Liver (tissue), 7 donors: ENCODE measurements at regions not wholly inside any gene's neighbourhood (a gene's known extent, or its start where the extent isn't known, plus 50 kb on each side); places are given as distances from the start of the nearest gene placed in this dataset.

Source experiments
- DNase-seq: peaks from one replicate; pipeline ENCODE4 v3.0.0-alpha.2; 2017; ENCODE audit warnings: low spot score
- H3K27ac ChIP-seq, 2 donors: one replicate each; pipeline ENCODE4 v1.7.0; 2013; ENCODE audit warnings: inconsistent platforms in 2 of 2, low read length in 2 of 2, control low read depth in 1 of 2, low read depth in 1 of 2, mild to moderate bottlenecking in 1 of 2
- H3K27me3 ChIP-seq, 4 donors: one replicate each; pipeline versions ENCODE4 v1.6.1 to v1.7.0; 2013; ENCODE audit warnings: low read length in 3 of 4, inconsistent platforms in 1 of 4, mild to moderate bottlenecking in 1 of 4, moderate library complexity in 1 of 4; ENCODE audit not compliant: control insufficient read depth in 4 of 4, insufficient read depth in 4 of 4
- H3K36me3 ChIP-seq, 4 donors: one replicate each; pipeline versions ENCODE4 v1.6.1 to v1.7.0; 2013; ENCODE audit warnings: low read length in 3 of 4, mild to moderate bottlenecking in 3 of 4, low read depth in 1 of 4, moderate library complexity in 1 of 4; ENCODE audit not compliant: control insufficient read depth in 4 of 4, insufficient read depth in 3 of 4
- H3K4me1 ChIP-seq, 4 donors: one replicate each; pipeline versions ENCODE4 v1.6.1 to v1.7.0; 2013; ENCODE audit warnings: low read length in 3 of 4, mild to moderate bottlenecking in 3 of 4, moderate library complexity in 1 of 4; ENCODE audit not compliant: control insufficient read depth in 4 of 4, insufficient read depth in 4 of 4
- H3K4me3 ChIP-seq, 3 donors: one replicate each; pipeline versions ENCODE4 v1.6.1 to v1.7.0; 2013; ENCODE audit warnings: low read length in 3 of 3, control low read depth in 1 of 3, low read depth in 1 of 3, mild to moderate bottlenecking in 1 of 3
- H3K9ac ChIP-seq, 2 donors: one replicate each; pipeline ENCODE4 v1.7.0; 2013; ENCODE audit warnings: low read length in 2 of 2, mild to moderate bottlenecking in 2 of 2, moderate library complexity in 2 of 2, control low read depth in 1 of 2, low read depth in 1 of 2
- H3K9me3 ChIP-seq, 4 donors: one replicate each; pipeline versions ENCODE4 v1.6.1 to v1.7.0; 2013; ENCODE audit warnings: low read length in 3 of 4; ENCODE audit not compliant: control insufficient read depth in 4 of 4
- ATF3 ChIP-seq: IDR thresholded peaks from 2 replicates; pipeline ENCODE4 v1.6.1; 2016; ENCODE audit warnings: antibody characterized with exemption
- CTCF ChIP-seq: fragments of 150-350 bp; IDR thresholded peaks from 2 replicates; pipeline ENCODE4 v1.5.1; 2017; ENCODE audit warnings: improper control_type of control experiment, low read depth, low read length; ENCODE audit not compliant: missing input control
- EGR1 ChIP-seq, 2 donors: IDR thresholded peaks; 2 replicates each; pipeline ENCODE4 v1.6.1; 2016 to 2018; ENCODE audit warnings: antibody characterized with exemption in 2 of 2, low read depth in 2 of 2
- FOXA1 ChIP-seq: IDR thresholded peaks from 2 replicates; pipeline ENCODE4 v1.6.1; 2016; ENCODE audit warnings: antibody characterized with exemption
- FOXA2 ChIP-seq: IDR thresholded peaks from 2 replicates; pipeline ENCODE4 v1.6.1; 2016; ENCODE audit warnings: antibody characterized with exemption
- GABPA ChIP-seq, 2 donors: IDR thresholded peaks in 1 of 2; conservative IDR thresholded peaks in 1 of 2; 2 replicates each; pipeline ENCODE4 v1.6.1; 2016; ENCODE audit warnings: antibody characterized with exemption in 2 of 2, mild to moderate bottlenecking in 1 of 2, moderate library complexity in 1 of 2
- HNF4A ChIP-seq, 2 donors: conservative IDR thresholded peaks; 2 replicates each; pipeline ENCODE4 v1.6.1; 2016; ENCODE audit warnings: antibody characterized with exemption in 2 of 2, mild to moderate bottlenecking in 2 of 2
- HNF4G ChIP-seq: IDR thresholded peaks from 2 replicates; pipeline ENCODE4 v1.6.1; 2016; ENCODE audit warnings: antibody characterized with exemption
- JUND ChIP-seq, 2 donors: IDR thresholded peaks; 2 replicates each; pipeline ENCODE4 v1.6.1; 2016; ENCODE audit warnings: antibody characterized with exemption in 2 of 2
- MAX ChIP-seq: IDR thresholded peaks from 2 replicates; pipeline ENCODE4 v1.6.1; 2016; ENCODE audit warnings: antibody characterized with exemption
- NR2F2 ChIP-seq: IDR thresholded peaks from 2 replicates; pipeline ENCODE4 v1.6.1; 2016; ENCODE audit warnings: antibody characterized with exemption
- RAD21 ChIP-seq, 2 donors: IDR thresholded peaks; 2 replicates each; pipeline ENCODE4 v1.6.1; 2016; ENCODE audit warnings: antibody characterized with exemption in 2 of 2, mild to moderate bottlenecking in 2 of 2
- REST ChIP-seq: IDR thresholded peaks from 2 replicates; pipeline ENCODE4 v1.6.1; 2016; ENCODE audit warnings: antibody characterized with exemption, mild to moderate bottlenecking
- RXRA ChIP-seq, 2 donors: IDR thresholded peaks; 2 replicates each; pipeline ENCODE4 v1.6.1; 2017 to 2018; ENCODE audit warnings: antibody characterized with exemption in 2 of 2, mild to moderate bottlenecking in 1 of 2
- SP1 ChIP-seq: IDR thresholded peaks from 2 replicates; pipeline ENCODE4 v1.6.1; 2018; ENCODE audit warnings: antibody characterized with exemption, mild to moderate bottlenecking
- TAF1 ChIP-seq: conservative IDR thresholded peaks from 2 replicates; pipeline ENCODE4 v1.6.1; 2016; ENCODE audit warnings: antibody characterized with exemption, mild to moderate bottlenecking
- YY1 ChIP-seq: IDR thresholded peaks from 2 replicates; pipeline ENCODE4 v1.6.1; 2016; ENCODE audit warnings: antibody characterized with exemption, mild to moderate bottlenecking
- ZBTB33 ChIP-seq: IDR thresholded peaks from 2 replicates; pipeline ENCODE4 v1.6.1; 2016; ENCODE audit warnings: antibody characterized with exemption
- donor health status: healthy.
- donor health status: healthy.
- donor health status: healthy.
- donor health status: healthy.

GRCh38 chr1:48120621-48121020 is 101.9 kb upstream of the SLC5A9 start:
- H3K4me1 ChIP-seq: no peaks in the 10 kb centered on the region
- H3K9me3 ChIP-seq: no peaks in the 10 kb centered on the region
- no peak overlapping the region for H3K4me3 ChIP-seq
- no peak overlapping the region for H3K9ac ChIP-seq
- DNase-seq: no peak
- no peaks in the 10 kb centered on the region for H3K36me3 ChIP-seq
- TF ChIP-seq CTCF: no peak
- no peak for TF ChIP-seq RXRA (IDR thresholded peaks at IDR 0.05)
- no peak for TF ChIP-seq MAX
- TF ChIP-seq JUND (IDR thresholded peaks at IDR 0.05): no peak
- TF ChIP-seq RAD21 (IDR thresholded peaks at IDR 0.05): no peak
- no peak for TF ChIP-seq TAF1
- no peak for TF ChIP-seq YY1
- TF ChIP-seq FOXA1: no peak
- TF ChIP-seq GABPA (IDR thresholded peaks at IDR 0.05 in 1 of 2, conservative IDR thresholded peaks at IDR 0.05 in 1 of 2): no peak
- no peak overlapping the region for H3K27ac ChIP-seq
- H3K27me3 ChIP-seq: no peaks in the 10 kb centered on the region

GRCh38 chr1:48115835-48116234 is 106.7 kb upstream of the SLC5A9 start:
- Histone ChIP-seq H3K27ac (no peak overlapping the region), H3K4me1 (no peaks in the 10 kb centered on the region), H3K4me3 (no peak overlapping the region), H3K36me3 (no peaks in the 10 kb centered on the region), H3K9me3 (no peaks in the 10 kb centered on the region), H3K9ac (no peak overlapping the region), H3K27me3 (no peaks in the 10 kb centered on the region)
- TF ChIP-seq RXRA (IDR thresholded peaks at IDR 0.05) (no peak), NR2F2 (no peak), REST (no peak), SP1 (no peak), EGR1 (IDR thresholded peaks at IDR 0.05; ENCODE audit: low read depth in 2 of 2) (no peak), HNF4G (no peak), CTCF (no peak), GABPA (IDR thresholded peaks at IDR 0.05 in 1 of 2, conservative IDR thresholded peaks at IDR 0.05 in 1 of 2) (no peak), FOXA2 (no peak), ATF3 (no peak), FOXA1 (no peak), YY1 (no peak), JUND (IDR thresholded peaks at IDR 0.05) (no peak), HNF4A (conservative IDR thresholded peaks at IDR 0.05) (no peak), ZBTB33 (no peak)
- no peak for DNase-seq
